Activated CD8-positive, alpha-beta T cell treated with anti-CD3 and anti-CD28 coated beads for 36 hours (primary cell): ENCODE measurements at regions not wholly inside any gene's neighbourhood (a gene's known extent, or its start where the extent isn't known, plus 50 kb on each side); places are given as distances from the start of the nearest gene placed in this dataset.

Experiments
- ATAC-seq: fragments of 200-7000 bp; cut with Tn5 transposase; one replicate; pipeline ENCODE4 v1.10.0; 2021; ENCODE audit warnings: mild to moderate bottlenecking, moderate library complexity
- CTCF ChIA-PET: fragments of 350-600 bp; sonication (Branson Sonifier 250); formaldehyde crosslinking; loops from one replicate; lab custom pipeline; 2021; ENCODE audit warnings: antibody characterized with exemption; lab: Charles Lee
- POLR2A ChIA-PET: fragments of 350-600 bp; sonication (Branson Sonifier 250); formaldehyde crosslinking; loops from one replicate; lab custom pipeline; 2021; ENCODE audit warnings: antibody characterized with exemption; lab: Charles Lee
- DNase-seq: peaks from one replicate; pipeline ENCODE4 v3.0.0-alpha.2; 2020
- H3K27ac Mint-ChIP-seq: one replicate; pipeline ENCODE4 v1.8.0; 2021; ENCODE audit warnings: mild to moderate bottlenecking, mixed read lengths
- H3K27me3 Mint-ChIP-seq: one replicate; pipeline ENCODE4 v1.8.0; 2021; ENCODE audit warnings: mixed read lengths
- H3K36me3 Mint-ChIP-seq: one replicate; pipeline ENCODE4 v1.8.0; 2021; ENCODE audit warnings: low read depth, mixed read lengths
- H3K4me1 Mint-ChIP-seq: one replicate; pipeline ENCODE4 v1.8.0; 2021; ENCODE audit warnings: low read depth, mixed read lengths
- H3K4me3 Mint-ChIP-seq: one replicate; pipeline ENCODE4 v1.8.0; 2021; ENCODE audit warnings: mild to moderate bottlenecking, moderate library complexity, mixed read lengths
- H3K9me3 Mint-ChIP-seq: one replicate; pipeline ENCODE4 v1.8.0; 2021; ENCODE audit warnings: mixed read lengths
- CTCF ChIP-seq: fragments of 200-600 bp; IDR thresholded peaks from one replicate; pipeline ENCODE4 v1.8.0; 2022; ENCODE audit warnings: antibody characterized with exemption, mild to moderate bottlenecking
- intact Hi-C: fragments of 100-400 bp; cut with micrococcal nuclease; formaldehyde crosslinking; loops from one replicate; pipeline ENCODE4 v1.10.0; 2022

GRCh38 chr6:67391955-67392354 is 1243.1 kb upstream of the ADGRB3 start:
- POLR2A ChIA-PET: no interaction called here
- no peaks in the 10 kb centered on the region for H3K4me1 Mint-ChIP-seq

DNA sequence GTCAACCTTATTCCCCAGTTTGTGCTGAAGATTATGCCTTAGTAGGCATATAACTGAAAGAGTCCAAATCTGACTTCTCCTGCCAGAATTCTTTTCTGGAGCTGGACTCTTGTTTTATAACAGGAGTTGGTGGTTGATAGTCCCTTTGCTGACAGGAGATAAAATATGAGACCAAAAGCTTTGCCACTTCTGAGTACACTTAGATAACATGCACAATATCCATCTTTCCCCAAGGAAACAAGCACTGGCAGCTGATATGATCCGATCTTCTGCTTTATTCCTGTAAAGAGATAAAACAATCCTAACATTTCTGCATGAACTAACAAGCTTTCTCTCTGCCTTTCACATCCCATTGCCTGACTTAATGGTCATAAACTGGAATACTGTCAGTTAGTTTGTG is 1265.4 kb upstream of the ADGRB3 start:
- no peak for TF ChIP-seq CTCF
- H3K4me1 Mint-ChIP-seq: no peaks in the 10 kb centered on the region
- DNase-seq: no peak
- H3K4me3 Mint-ChIP-seq: no peak overlapping the region
- no peak overlapping the region for H3K27ac Mint-ChIP-seq
- intact Hi-C loops: no loop called here
- peaks cover 4% of the 10 kb centered on the region for H3K9me3 Mint-ChIP-seq
- no peak for ATAC-seq
- H3K27me3 Mint-ChIP-seq: no peaks in the 10 kb centered on the region
- POLR2A ChIA-PET: no interaction called here
- no peaks in the 10 kb centered on the region for H3K36me3 Mint-ChIP-seq
- CTCF ChIA-PET: no interaction called here

More at GRCh38 chr6:67391955-67392354, 1243.1 kb upstream of the ADGRB3 start:
- ATAC-seq: no peak
- no peaks in the 10 kb centered on the region for H3K27me3 Mint-ChIP-seq
- CTCF ChIA-PET: no interaction called here
- intact Hi-C loops: no loop called here
- H3K27ac Mint-ChIP-seq: no peak overlapping the region
- no peak overlapping the region for H3K4me3 Mint-ChIP-seq
- TF ChIP-seq CTCF: no peak
- H3K9me3 Mint-ChIP-seq: peaks cover 11% of the 10 kb centered on the region
- no peak for DNase-seq
- H3K36me3 Mint-ChIP-seq: no peaks in the 10 kb centered on the region

- no peak for TF ChIP-seq CTCF
- intact Hi-C loops: no loop called here
- H3K4me3 Mint-ChIP-seq: no peak overlapping the region
- H3K36me3 Mint-ChIP-seq: no peaks in the 10 kb centered on the region
- peaks cover 6% of the 10 kb centered on the region for H3K9me3 Mint-ChIP-seq
- H3K27ac Mint-ChIP-seq: no peak overlapping the region
- no peak for DNase-seq
- no peaks in the 10 kb centered on the region for H3K27me3 Mint-ChIP-seq
- no peak for ATAC-seq
- peaks cover 4% of the 10 kb centered on the region for H3K4me1 Mint-ChIP-seq
- CTCF ChIA-PET: no interaction called here
- POLR2A ChIA-PET: interaction anchor here (0.7 kb wide), 1 partner anchor 232 kb away, joined by 3 read pairs; no protein-coding TSS in a partner anchor
These were observed 1272.1 kb upstream of the ADGRB3 start for GRCh38 chr6:67362976-67363375.

GRCh38 chr6:67361264-67361663 is 1273.8 kb upstream of the ADGRB3 start:
- peaks cover 4% of the 10 kb centered on the region for H3K4me1 Mint-ChIP-seq
- no peaks in the 10 kb centered on the region for H3K27me3 Mint-ChIP-seq
- DNase-seq (no peak), ATAC-seq (no peak)
- H3K36me3 Mint-ChIP-seq: no peaks in the 10 kb centered on the region
- H3K4me3 Mint-ChIP-seq: no peak overlapping the region
- H3K9me3 Mint-ChIP-seq: peaks cover 6% of the 10 kb centered on the region
- intact Hi-C loops: no loop called here
- no peak for TF ChIP-seq CTCF
- no peak overlapping the region for H3K27ac Mint-ChIP-seq
- POLR2A ChIA-PET: no interaction called here
- CTCF ChIA-PET: no interaction called here

- ChIA-PET CTCF (no interaction called here), POLR2A (no interaction called here)
- no peak overlapping the region for H3K4me3 Mint-ChIP-seq
- no peak overlapping the region for H3K27ac Mint-ChIP-seq
- peaks cover 2% of the 10 kb centered on the region for H3K9me3 Mint-ChIP-seq
- peaks cover 4% of the 10 kb centered on the region for H3K4me1 Mint-ChIP-seq
- ATAC-seq: no peak
- no peaks in the 10 kb centered on the region for H3K27me3 Mint-ChIP-seq
- TF ChIP-seq CTCF: no peak
- H3K36me3 Mint-ChIP-seq: no peaks in the 10 kb centered on the region
- DNase-seq: no peak
- intact Hi-C loops: no loop called here
These were observed 1276.8 kb upstream of the ADGRB3 start for GRCh38 chr6:67358241-67358640.
